Upper lobe of left lung (tissue), 6 donors: ENCODE measurements at regions not wholly inside any gene's neighbourhood (a gene's known extent, or its start where the extent isn't known, plus 50 kb on each side); places are given as distances from the start of the nearest gene placed in this dataset.

Source experiments
- ATAC-seq, 2 donors: fragments of 200-7000 bp; cut with Tn5 transposase; one replicate each; pipeline ENCODE4 v1.9.1; 2022; ENCODE audit warnings: mild to moderate bottlenecking in 2 of 2, moderate library complexity in 2 of 2; ENCODE audit not compliant: low FRiP score in 2 of 2
- DNase-seq, 2 donors: peaks; one replicate each; pipeline ENCODE4 v3.0.0-alpha.2; 2019 to 2020
- H3K27ac ChIP-seq, 4 donors: fragments of 200-600 bp; sonication (generic); one replicate each; pipeline ENCODE4 v1.5.1; 2016 to 2019
- H3K27me3 ChIP-seq, 4 donors: fragments of 200-600 bp; sonication (generic); one replicate each; pipeline ENCODE4 v1.5.1; 2017 to 2019
- H3K36me3 ChIP-seq, 4 donors: fragments of 200-600 bp; sonication (generic); one replicate each; pipeline ENCODE4 v1.5.1; 2016 to 2019
- H3K4me1 ChIP-seq, 4 donors: fragments of 200-600 bp; sonication (generic); one replicate each; pipeline ENCODE4 v1.5.1; 2018 to 2019
- H3K4me3 ChIP-seq, 4 donors: fragments of 200-600 bp; sonication (generic); one replicate each; pipeline ENCODE4 v1.5.1; 2017 to 2019; ENCODE audit warnings: mild to moderate bottlenecking in 2 of 4, moderate library complexity in 1 of 4
- H3K9me3 ChIP-seq, 4 donors: fragments of 200-600 bp; sonication (generic); one replicate each; pipeline ENCODE4 v1.5.1; 2018 to 2019
- EP300 ChIP-seq, 4 donors: sonication (generic); formaldehyde crosslinking; IDR thresholded peaks; one replicate each; pipeline ENCODE4 v1.5.1; 2017; ENCODE audit warnings: antibody characterized with exemption in 4 of 4, control low read depth in 2 of 4
- POLR2A ChIP-seq, 4 donors: fragments of 450-650 bp; IDR thresholded peaks; one replicate each; pipeline ENCODE4 v1.5.1; 2016 to 2017; ENCODE audit warnings: antibody characterized with exemption in 4 of 4, mild to moderate bottlenecking in 2 of 4
- POLR2AphosphoS5 ChIP-seq, 2 donors: sonication (generic); formaldehyde crosslinking; IDR thresholded peaks; one replicate each; pipeline ENCODE4 v1.5.1; 2017; ENCODE audit warnings: antibody characterized with exemption in 2 of 2
- WGBS, 2 donors: methylation state at CpG; one replicate each; pipeline ENCODE4 v1.1.5; 2017 to 2018; 5-methylcytosine and 5-hydroxymethylcytosine counted together
- TF ChIP-seq, protein P1 (sequence below), 6 experiments: fragments of 450-650 bp in 4 of 6; fragments of 200-600 bp in 2 of 6; sonication (generic) in 2 of 6; IDR thresholded peaks; one replicate each; pipeline ENCODE4 v1.5.1; 2016 to 2019; ENCODE audit warnings: antibody characterized with exemption in 6 of 6
- donor health status: DM: no; HTN: no; CAD: no; lungs with moderate emphysema.
- donor health status: DM: no; HTN: yes; CAD: no; lungs with severe emphysema.

DNA sequence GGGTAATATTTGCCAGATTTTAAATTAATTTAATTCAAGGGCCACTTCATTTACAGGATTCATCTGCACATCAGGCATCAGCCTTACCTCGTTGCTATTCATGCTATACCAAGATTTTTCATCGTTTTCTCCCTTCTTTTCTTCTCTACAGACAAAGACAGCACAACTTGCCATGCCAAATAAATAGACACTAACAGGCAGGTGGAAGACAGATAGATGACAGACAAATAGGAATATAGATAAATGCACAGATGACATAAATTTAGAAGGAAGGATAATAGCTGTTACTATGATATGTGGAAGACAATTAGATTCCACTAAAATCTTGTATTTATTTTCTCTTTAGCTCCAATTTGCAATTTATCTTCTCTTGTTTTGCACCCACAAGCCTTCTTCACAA lies 164.5 kb upstream of the ARX start:
- ATAC-seq (no peak), DNase-seq (no peak)
- TF ChIP-seq POLR2AphosphoS5 (IDR thresholded peaks at IDR 0.05) (no peak), POLR2A (IDR thresholded peaks at IDR 0.05) (no peak), EP300 (IDR thresholded peaks at IDR 0.05) (no peak)
- TF ChIP-seq, protein P1, sequence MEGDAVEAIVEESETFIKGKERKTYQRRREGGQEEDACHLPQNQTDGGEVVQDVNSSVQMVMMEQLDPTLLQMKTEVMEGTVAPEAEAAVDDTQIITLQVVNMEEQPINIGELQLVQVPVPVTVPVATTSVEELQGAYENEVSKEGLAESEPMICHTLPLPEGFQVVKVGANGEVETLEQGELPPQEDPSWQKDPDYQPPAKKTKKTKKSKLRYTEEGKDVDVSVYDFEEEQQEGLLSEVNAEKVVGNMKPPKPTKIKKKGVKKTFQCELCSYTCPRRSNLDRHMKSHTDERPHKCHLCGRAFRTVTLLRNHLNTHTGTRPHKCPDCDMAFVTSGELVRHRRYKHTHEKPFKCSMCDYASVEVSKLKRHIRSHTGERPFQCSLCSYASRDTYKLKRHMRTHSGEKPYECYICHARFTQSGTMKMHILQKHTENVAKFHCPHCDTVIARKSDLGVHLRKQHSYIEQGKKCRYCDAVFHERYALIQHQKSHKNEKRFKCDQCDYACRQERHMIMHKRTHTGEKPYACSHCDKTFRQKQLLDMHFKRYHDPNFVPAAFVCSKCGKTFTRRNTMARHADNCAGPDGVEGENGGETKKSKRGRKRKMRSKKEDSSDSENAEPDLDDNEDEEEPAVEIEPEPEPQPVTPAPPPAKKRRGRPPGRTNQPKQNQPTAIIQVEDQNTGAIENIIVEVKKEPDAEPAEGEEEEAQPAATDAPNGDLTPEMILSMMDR (IDR thresholded peaks at IDR 0.05): no peak
- Histone ChIP-seq H3K27ac (no peak overlapping the region), H3K4me3 (no peak overlapping the region), H3K27me3 (no peaks in the 10 kb centered on the region), H3K9me3 (no peaks in the 10 kb centered on the region), H3K36me3 (no peaks in the 10 kb centered on the region), H3K4me1 (no peaks in the 10 kb centered on the region)
- 53 to 62% methylated on average over 2 of the region's 2 CpGs for WGBS, 2 donors

DNA sequence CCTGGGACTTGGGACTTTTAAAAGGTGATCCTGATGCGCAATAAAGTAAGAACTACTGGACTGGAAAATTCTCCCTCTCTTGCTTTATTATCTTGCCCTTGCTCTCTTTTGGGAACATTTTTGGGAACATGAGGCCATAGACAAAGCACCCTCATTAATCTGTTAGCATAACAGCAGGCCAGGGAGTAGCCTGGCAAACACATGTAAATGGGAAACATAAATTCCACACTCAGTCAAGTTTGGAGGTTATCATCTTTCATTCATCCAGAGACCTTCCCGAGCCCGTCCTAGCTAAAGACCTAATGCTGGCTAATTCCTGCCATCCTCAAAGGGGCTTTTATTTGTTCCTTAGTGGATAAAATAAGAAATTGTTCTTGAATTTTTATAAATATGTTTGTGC lies 162.8 kb upstream of the ARX start:
- Histone ChIP-seq H3K27me3 (no peaks in the 10 kb centered on the region), H3K4me1 (no peaks in the 10 kb centered on the region), H3K27ac (no peak overlapping the region), H3K9me3 (no peaks in the 10 kb centered on the region), H3K36me3 (no peaks in the 10 kb centered on the region), H3K4me3 (no peak overlapping the region)
- DNase-seq (no peak), ATAC-seq (no peak)
- TF ChIP-seq EP300 (IDR thresholded peaks at IDR 0.05) (no peak), POLR2AphosphoS5 (IDR thresholded peaks at IDR 0.05) (no peak), POLR2A (IDR thresholded peaks at IDR 0.05) (no peak)
- TF ChIP-seq, protein P1 (IDR thresholded peaks at IDR 0.05): no peak
- WGBS, 2 donors: 46 to 47% methylated on average over 3 of the region's 3 CpGs

DNA sequence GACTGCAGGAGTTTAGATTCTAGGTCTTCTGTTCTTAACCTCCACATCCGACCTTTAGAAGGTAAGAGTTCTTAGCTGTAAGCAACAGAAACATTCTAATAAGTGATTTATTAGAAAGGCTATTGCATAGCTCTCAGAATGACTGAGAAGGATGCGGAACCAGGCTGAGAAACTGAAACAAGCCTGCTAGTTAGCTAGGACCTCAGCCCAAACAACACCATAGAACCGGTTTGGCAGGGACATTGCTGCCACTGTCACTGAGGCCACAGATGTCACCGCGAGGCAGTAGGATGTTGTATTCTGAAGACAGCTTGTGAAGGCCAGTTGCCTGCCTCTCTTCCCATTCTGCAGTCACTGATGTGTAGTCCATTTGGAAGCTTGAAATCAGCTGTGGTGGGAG lies 160.0 kb upstream of the ARX start:
- H3K36me3 ChIP-seq: no peaks in the 10 kb centered on the region
- no peak overlapping the region for H3K27ac ChIP-seq
- no peak for DNase-seq
- no peak overlapping the region for H3K4me3 ChIP-seq
- H3K4me1 ChIP-seq: no peaks in the 10 kb centered on the region
- TF ChIP-seq POLR2AphosphoS5 (IDR thresholded peaks at IDR 0.05) (no peak), POLR2A (IDR thresholded peaks at IDR 0.05) (no peak), EP300 (IDR thresholded peaks at IDR 0.05) (no peak)
- TF ChIP-seq, protein P1 (IDR thresholded peaks at IDR 0.05): no peak
- ATAC-seq: no peak
- 65 to 97% methylated on average over 5 of the region's 5 CpGs for WGBS, 2 donors
- H3K27me3 ChIP-seq: no peaks in the 10 kb centered on the region
- H3K9me3 ChIP-seq: no peaks in the 10 kb centered on the region

DNA sequence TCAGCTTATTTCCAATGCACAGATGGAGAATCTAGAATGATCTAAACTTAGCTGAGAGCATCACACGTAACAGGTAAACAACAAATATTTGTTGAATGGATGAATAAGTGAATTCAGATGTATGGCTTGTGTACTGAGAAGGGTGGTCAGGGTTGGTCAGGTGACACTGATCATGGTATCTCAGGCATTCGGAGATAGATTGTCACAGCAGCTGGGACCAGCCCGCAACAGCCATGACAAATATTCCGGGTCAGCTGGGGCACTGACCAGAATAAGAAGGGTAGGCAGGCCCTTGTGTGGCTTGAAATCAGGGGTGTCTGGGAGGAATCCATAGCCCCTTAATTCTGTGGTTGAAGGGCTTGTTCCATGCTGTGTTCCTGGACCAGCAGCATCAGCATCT lies 159.4 kb upstream of the ARX start:
- no peak overlapping the region for H3K4me3 ChIP-seq
- WGBS, 2 donors: 85 to 86% methylated on average over 3 to 4 of the region's 4 CpGs
- no peak for TF ChIP-seq POLR2AphosphoS5 (IDR thresholded peaks at IDR 0.05)
- TF ChIP-seq EP300 (IDR thresholded peaks at IDR 0.05): no peak
- TF ChIP-seq POLR2A (IDR thresholded peaks at IDR 0.05): no peak
- TF ChIP-seq, protein P1 (IDR thresholded peaks at IDR 0.05): no peak
- no peaks in the 10 kb centered on the region for H3K4me1 ChIP-seq
- H3K27ac ChIP-seq: no peak overlapping the region
- no peaks in the 10 kb centered on the region for H3K36me3 ChIP-seq
- no peak for ATAC-seq
- H3K27me3 ChIP-seq: no peaks in the 10 kb centered on the region
- no peaks in the 10 kb centered on the region for H3K9me3 ChIP-seq
- DNase-seq: no peak

DNA sequence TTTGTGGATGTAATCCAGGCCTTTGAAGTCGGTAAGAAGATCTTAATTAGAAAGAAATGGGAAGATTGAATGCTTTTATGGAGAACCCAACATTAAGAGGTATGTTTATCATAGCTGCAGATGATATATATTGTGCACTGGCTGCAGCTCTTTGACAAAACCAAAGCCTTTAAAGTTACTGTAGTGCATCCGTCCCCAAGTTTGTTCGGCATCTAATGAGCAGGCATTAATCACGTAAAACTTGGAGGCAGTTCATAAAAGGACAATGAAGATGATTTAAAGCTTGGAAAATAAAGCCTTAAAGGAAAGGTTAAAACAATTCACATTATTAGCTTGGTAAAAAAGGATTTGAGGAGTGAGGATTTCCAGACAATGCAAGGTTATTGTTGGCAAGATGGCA lies 150.8 kb upstream of the ARX start:
- DNase-seq: no peak
- no peaks in the 10 kb centered on the region for H3K36me3 ChIP-seq
- 63 to 74% methylated on average over 4 of the region's 4 CpGs for WGBS, 2 donors

More for the DNA sequence above, 150.8 kb upstream of the ARX start:
- ATAC-seq: no peak
- Histone ChIP-seq H3K4me3 (no peak overlapping the region), H3K9me3 (no peaks in the 10 kb centered on the region), H3K4me1 (no peaks in the 10 kb centered on the region), H3K27me3 (no peaks in the 10 kb centered on the region), H3K27ac (no peak overlapping the region)
- no peak for TF ChIP-seq EP300 (IDR thresholded peaks at IDR 0.05)
- TF ChIP-seq, protein P1 (IDR thresholded peaks at IDR 0.05): no peak
- no peak for TF ChIP-seq POLR2AphosphoS5 (IDR thresholded peaks at IDR 0.05)
- TF ChIP-seq POLR2A (IDR thresholded peaks at IDR 0.05): no peak
